H1 (cell line): ENCODE measurements at regions not wholly inside any gene's neighbourhood (a gene's known extent, or its start where the extent isn't known, plus 50 kb on each side); places are given as distances from the start of the nearest gene placed in this dataset.

Experiments
- BCL11A ChIP-seq, 2 experiments: IDR thresholded peaks; one replicate each; pipeline ENCODE4 v1.6.1; 2011; ENCODE audit warnings: low read depth in 2 of 2, low read length in 2 of 2, mild to moderate bottlenecking in 2 of 2
- HDAC2 ChIP-seq, 2 experiments: fragments of 300-600 bp in 1 of 2; sonication (generic) in 1 of 2; IDR thresholded peaks; 2 replicates each; pipeline ENCODE4 v1.6.1; 2011 to 2012; ENCODE audit warnings: low read depth in 2 of 2, low read length in 2 of 2, mild to moderate bottlenecking in 2 of 2, moderate library complexity in 2 of 2, borderline replicate concordance in 1 of 2, inconsistent platforms in 1 of 2
- POLR2AphosphoS5 ChIP-seq: IDR thresholded peaks from 2 replicates; pipeline ENCODE4 v1.6.1; 2011; ENCODE audit warnings: low read depth, low read length
- TF ChIP-seq, protein P1 (sequence below): IDR thresholded peaks from 2 replicates; pipeline ENCODE4 v1.6.1; 2012; ENCODE audit warnings: inconsistent platforms
- TF ChIP-seq, protein P2 (sequence below), 3 experiments: IDR thresholded peaks; 1 replicate in 2 of 3; 2 replicates in 1 of 3; pipeline versions ENCODE4 v1.5.1 to v1.6.1; 2011; ENCODE audit warnings: low read length in 3 of 3, mild to moderate bottlenecking in 3 of 3, inconsistent platforms in 2 of 3, low read depth in 1 of 3, moderate library complexity in 1 of 3; ENCODE audit not compliant: insufficient read depth in 1 of 3; ENCODE audit errors: control extremely low read depth in 1 of 3
- TF ChIP-seq, protein P3 (sequence below): IDR thresholded peaks from 2 replicates; pipeline ENCODE4 v1.6.1; 2012; ENCODE audit warnings: low read length, inconsistent platforms

DNA sequence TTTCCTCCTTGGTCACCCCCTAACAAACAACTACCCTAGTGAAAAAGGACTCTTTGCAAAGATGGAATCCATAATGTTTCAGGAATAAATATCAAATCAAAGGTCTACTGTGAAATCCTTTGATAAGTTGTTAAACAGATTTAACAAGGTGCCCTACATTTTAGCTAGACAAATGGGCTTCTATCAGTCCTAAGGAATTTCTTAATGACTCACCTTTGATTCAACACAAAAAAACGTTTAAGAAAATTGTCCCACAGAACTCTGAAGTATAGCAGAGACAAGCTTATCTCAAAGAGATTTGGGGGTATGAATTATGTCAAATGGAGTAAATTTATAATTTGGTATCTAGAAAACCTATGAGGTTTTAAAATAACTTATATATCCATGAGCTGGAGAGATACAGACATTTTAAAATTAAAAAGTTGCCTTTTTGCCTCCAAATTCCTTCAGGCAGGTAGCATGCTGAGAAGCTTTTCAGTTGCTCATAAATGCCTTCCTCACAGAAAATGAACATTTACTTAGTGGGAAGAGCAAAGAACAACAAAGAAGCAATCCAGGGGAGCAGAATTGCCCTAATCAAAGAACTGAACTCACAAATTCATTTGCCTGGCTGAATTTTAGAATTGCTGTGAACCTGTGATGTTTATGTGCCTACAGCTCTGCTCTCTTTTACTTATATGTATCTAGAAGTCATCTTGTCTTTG, 649.3 kb downstream of the STPG2 start:
- TF ChIP-seq, protein P1, sequence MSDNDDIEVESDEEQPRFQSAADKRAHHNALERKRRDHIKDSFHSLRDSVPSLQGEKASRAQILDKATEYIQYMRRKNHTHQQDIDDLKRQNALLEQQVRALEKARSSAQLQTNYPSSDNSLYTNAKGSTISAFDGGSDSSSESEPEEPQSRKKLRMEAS: no peak
- TF ChIP-seq, protein P2, sequence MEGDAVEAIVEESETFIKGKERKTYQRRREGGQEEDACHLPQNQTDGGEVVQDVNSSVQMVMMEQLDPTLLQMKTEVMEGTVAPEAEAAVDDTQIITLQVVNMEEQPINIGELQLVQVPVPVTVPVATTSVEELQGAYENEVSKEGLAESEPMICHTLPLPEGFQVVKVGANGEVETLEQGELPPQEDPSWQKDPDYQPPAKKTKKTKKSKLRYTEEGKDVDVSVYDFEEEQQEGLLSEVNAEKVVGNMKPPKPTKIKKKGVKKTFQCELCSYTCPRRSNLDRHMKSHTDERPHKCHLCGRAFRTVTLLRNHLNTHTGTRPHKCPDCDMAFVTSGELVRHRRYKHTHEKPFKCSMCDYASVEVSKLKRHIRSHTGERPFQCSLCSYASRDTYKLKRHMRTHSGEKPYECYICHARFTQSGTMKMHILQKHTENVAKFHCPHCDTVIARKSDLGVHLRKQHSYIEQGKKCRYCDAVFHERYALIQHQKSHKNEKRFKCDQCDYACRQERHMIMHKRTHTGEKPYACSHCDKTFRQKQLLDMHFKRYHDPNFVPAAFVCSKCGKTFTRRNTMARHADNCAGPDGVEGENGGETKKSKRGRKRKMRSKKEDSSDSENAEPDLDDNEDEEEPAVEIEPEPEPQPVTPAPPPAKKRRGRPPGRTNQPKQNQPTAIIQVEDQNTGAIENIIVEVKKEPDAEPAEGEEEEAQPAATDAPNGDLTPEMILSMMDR (IDR thresholded peaks at IDR 0.05; ENCODE audit: control extremely low read depth in 1 of 3, insufficient read depth in 1 of 3, low read depth in 1 of 3, low read length in 3 of 3): no peak
- TF ChIP-seq, protein P3, sequence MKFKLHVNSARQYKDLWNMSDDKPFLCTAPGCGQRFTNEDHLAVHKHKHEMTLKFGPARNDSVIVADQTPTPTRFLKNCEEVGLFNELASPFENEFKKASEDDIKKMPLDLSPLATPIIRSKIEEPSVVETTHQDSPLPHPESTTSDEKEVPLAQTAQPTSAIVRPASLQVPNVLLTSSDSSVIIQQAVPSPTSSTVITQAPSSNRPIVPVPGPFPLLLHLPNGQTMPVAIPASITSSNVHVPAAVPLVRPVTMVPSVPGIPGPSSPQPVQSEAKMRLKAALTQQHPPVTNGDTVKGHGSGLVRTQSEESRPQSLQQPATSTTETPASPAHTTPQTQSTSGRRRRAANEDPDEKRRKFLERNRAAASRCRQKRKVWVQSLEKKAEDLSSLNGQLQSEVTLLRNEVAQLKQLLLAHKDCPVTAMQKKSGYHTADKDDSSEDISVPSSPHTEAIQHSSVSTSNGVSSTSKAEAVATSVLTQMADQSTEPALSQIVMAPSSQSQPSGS: no peak
- no peak for TF ChIP-seq BCL11A (IDR thresholded peaks at IDR 0.05; ENCODE audit: low read depth in 2 of 2, low read length in 2 of 2)
- TF ChIP-seq HDAC2 (IDR thresholded peaks at IDR 0.05; ENCODE audit: borderline replicate concordance in 1 of 2, low read depth in 2 of 2, low read length in 2 of 2): no peak
- TF ChIP-seq POLR2AphosphoS5: no peak
